Gastrocnemius medialis (tissue), 4 donors: ENCODE measurements at regions not wholly inside any gene's neighbourhood (a gene's known extent, or its start where the extent isn't known, plus 50 kb on each side); places are given as distances from the start of the nearest gene placed in this dataset.

ENCODE experiments used
- ATAC-seq, 2 donors: fragments of 150-250 bp; one replicate each; pipeline ENCODE4 v1.9.1; 2016
- DNase-seq, 2 donors: peaks; one replicate each; pipeline ENCODE4 v3.0.0-alpha.2; 2019
- H3K27ac ChIP-seq, 4 donors: fragments of 200-600 bp; sonication (generic); 1 replicate in 1 of 4; 2 replicates in 3 of 4; pipeline ENCODE4 v1.5.1; 2016 to 2018; ENCODE audit warnings: mild to moderate bottlenecking in 2 of 4, moderate library complexity in 1 of 4
- H3K27me3 ChIP-seq, 3 donors: fragments of 200-600 bp; sonication (generic) in 2 of 3; 1 replicate in 1 of 3; 2 replicates in 2 of 3; pipeline versions ENCODE4 v1.5.1 to v1.6.0; 2016 to 2019; ENCODE audit warnings: mild to moderate bottlenecking in 1 of 3, moderate library complexity in 1 of 3
- H3K36me3 ChIP-seq, 2 donors: fragments of 200-600 bp; sonication (generic) in 1 of 2; one replicate each; pipeline ENCODE4 v1.5.1; 2017 to 2018
- H3K4me1 ChIP-seq, 2 donors: fragments of 200-600 bp; sonication (generic) in 1 of 2; one replicate each; pipeline ENCODE4 v1.5.1; 2016 to 2017; ENCODE audit warnings: mild to moderate bottlenecking in 2 of 2
- H3K4me3 ChIP-seq, 4 donors: fragments of 200-600 bp; sonication (generic) in 3 of 4; 1 replicate in 1 of 4; 2 replicates in 3 of 4; pipeline ENCODE4 v1.5.1; 2016 to 2019; ENCODE audit warnings: mild to moderate bottlenecking in 2 of 4
- H3K9me3 ChIP-seq, 3 donors: fragments of 200-600 bp; sonication (generic) in 2 of 3; 1 replicate in 1 of 3; 2 replicates in 2 of 3; pipeline ENCODE4 v1.5.1; 2016 to 2019
- POLR2A ChIP-seq, 2 donors: fragments of 450-650 bp; IDR thresholded peaks; one replicate each; pipeline ENCODE4 v1.6.1; 2017; ENCODE audit warnings: antibody characterized with exemption in 2 of 2, mild to moderate bottlenecking in 2 of 2, moderate library complexity in 2 of 2
- in situ Hi-C, 4 donors: fragments of 200-750 bp; cut with MboI; loops; one replicate each; pipeline versions ENCODE4 v1.15.0 to v1.8.0; 2017; ENCODE audit warnings: low sequenced_read_pairs in 4 of 4
- intact Hi-C: fragments of 100-400 bp; cut with DNase I; formaldehyde crosslinking; loops from one replicate; pipeline ENCODE4 v1.15.1; 2023; ENCODE audit warnings: low total_unique reads
- TF ChIP-seq, protein P1 (sequence below), 5 experiments: fragments of 450-650 bp in 3 of 5; fragments of 200-600 bp in 2 of 5; sonication (generic) in 2 of 5; IDR thresholded peaks in 4 of 5; conservative IDR thresholded peaks in 1 of 5; 1 replicate in 4 of 5; 2 replicates in 1 of 5; pipeline ENCODE4 v1.5.1; 2016 to 2019; ENCODE audit warnings: antibody characterized with exemption in 5 of 5, mild to moderate bottlenecking in 3 of 5, moderate library complexity in 3 of 5

DNA sequence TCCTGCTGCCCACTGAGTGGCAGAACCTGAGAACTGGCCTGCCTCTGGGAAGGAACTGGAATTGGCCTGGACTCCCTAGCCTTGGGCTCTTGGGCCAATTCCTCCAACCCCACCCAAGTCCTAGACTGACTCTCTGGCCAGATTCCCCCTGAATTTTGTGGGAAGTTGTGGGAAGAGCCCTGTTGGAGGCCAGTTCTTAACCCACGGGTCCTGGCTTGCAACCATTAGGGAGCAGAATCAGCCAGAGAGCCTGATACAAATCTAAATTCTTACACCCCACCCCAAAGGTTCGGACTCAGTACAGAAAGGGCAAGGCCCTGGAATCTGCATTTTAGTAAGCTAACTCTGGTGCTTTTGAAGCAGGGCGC is 125.3 kb upstream of the SLC25A48 start:
- H3K4me3 ChIP-seq: no peak overlapping the region
- ATAC-seq (no peak), DNase-seq (no peak)
- in situ Hi-C loops: no loop called here
- H3K36me3 ChIP-seq: no peaks in the 10 kb centered on the region
- H3K27ac ChIP-seq: no peak overlapping the region
- no peaks in the 10 kb centered on the region for H3K4me1 ChIP-seq
- intact Hi-C loops: no loop called here
- TF ChIP-seq, protein P1, sequence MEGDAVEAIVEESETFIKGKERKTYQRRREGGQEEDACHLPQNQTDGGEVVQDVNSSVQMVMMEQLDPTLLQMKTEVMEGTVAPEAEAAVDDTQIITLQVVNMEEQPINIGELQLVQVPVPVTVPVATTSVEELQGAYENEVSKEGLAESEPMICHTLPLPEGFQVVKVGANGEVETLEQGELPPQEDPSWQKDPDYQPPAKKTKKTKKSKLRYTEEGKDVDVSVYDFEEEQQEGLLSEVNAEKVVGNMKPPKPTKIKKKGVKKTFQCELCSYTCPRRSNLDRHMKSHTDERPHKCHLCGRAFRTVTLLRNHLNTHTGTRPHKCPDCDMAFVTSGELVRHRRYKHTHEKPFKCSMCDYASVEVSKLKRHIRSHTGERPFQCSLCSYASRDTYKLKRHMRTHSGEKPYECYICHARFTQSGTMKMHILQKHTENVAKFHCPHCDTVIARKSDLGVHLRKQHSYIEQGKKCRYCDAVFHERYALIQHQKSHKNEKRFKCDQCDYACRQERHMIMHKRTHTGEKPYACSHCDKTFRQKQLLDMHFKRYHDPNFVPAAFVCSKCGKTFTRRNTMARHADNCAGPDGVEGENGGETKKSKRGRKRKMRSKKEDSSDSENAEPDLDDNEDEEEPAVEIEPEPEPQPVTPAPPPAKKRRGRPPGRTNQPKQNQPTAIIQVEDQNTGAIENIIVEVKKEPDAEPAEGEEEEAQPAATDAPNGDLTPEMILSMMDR (IDR thresholded peaks at IDR 0.05 in 4 of 5, conservative IDR thresholded peaks at IDR 0.05 in 1 of 5): no peak
- no peak for TF ChIP-seq POLR2A (IDR thresholded peaks at IDR 0.05)
- H3K27me3 ChIP-seq: no peaks in the 10 kb centered on the region
- no peaks in the 10 kb centered on the region for H3K9me3 ChIP-seq

DNA sequence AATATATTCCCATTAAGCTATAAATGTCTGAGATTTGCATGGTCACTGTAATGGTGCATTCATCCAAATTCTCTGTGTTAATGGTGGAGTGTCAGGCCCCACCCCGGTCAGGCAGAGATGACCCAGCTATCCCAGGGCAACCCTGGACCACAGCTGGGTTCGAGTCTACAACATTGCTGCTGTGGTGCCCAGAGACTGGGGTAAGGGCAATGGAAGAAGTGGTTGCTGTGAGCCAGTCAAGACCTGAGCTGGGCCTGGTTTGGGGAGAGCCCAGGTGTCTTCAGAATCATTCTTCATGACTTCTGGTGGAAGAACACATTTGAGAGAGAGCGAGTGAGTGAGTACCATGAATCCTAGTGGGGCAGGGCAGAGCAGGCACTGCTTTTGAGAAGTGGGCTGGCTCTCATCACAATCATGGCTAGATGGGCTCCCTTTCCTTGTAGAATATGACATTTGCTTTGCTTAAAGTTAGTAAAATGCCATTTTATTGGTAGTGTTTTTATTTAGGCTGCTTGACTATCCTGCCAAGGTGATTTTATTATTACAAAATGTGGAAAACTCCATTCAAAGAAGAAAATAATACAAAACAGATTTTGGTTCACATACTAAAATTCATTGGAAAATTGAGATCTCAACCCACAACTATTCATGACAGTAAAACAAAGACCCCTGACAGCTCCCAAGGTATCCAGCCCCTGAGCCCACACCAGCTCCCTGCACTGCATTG is 125.8 kb upstream of the SLC25A48 start:
- no peak overlapping the region for H3K27ac ChIP-seq
- no peak for TF ChIP-seq POLR2A (IDR thresholded peaks at IDR 0.05)
- TF ChIP-seq, protein P1 (IDR thresholded peaks at IDR 0.05 in 4 of 5, conservative IDR thresholded peaks at IDR 0.05 in 1 of 5): no peak
- no peaks in the 10 kb centered on the region for H3K4me1 ChIP-seq
- in situ Hi-C loops: no loop called here
- no peak for ATAC-seq
- intact Hi-C loops: no loop called here
- H3K9me3 ChIP-seq: no peaks in the 10 kb centered on the region
- H3K27me3 ChIP-seq: no peaks in the 10 kb centered on the region
- H3K4me3 ChIP-seq: no peak overlapping the region
- H3K36me3 ChIP-seq: no peaks in the 10 kb centered on the region
- no peak for DNase-seq

DNA sequence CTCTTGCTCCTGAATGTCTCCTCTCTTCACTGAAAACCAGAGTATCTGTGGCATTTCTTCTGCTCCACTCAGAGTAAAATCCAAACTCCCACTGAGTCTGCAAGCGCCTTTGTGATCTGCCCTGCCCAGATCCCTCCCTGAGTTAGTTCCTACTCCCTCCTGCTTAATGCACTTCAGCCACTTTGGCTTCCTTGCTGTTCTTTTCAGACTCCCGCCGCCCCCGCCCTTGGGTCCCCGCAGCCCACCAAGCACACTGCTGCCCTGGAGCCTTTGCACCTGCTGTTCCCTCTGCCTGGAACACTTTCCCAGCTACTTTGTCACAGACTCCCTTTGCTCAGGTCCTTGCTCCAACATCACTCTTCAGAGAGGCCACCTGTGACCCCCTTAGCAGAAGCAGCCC is 127.2 kb upstream of the SLC25A48 start:
- no peaks in the 10 kb centered on the region for H3K9me3 ChIP-seq
- DNase-seq (no peak), ATAC-seq (no peak)
- TF ChIP-seq, protein P1 (IDR thresholded peaks at IDR 0.05 in 4 of 5, conservative IDR thresholded peaks at IDR 0.05 in 1 of 5): no peak
- no peak for TF ChIP-seq POLR2A (IDR thresholded peaks at IDR 0.05)
- H3K27me3 ChIP-seq: no peaks in the 10 kb centered on the region
- no peak overlapping the region for H3K27ac ChIP-seq
- intact Hi-C loops (no loop called here), in situ Hi-C loops (no loop called here)
- no peaks in the 10 kb centered on the region for H3K4me1 ChIP-seq
- H3K4me3 ChIP-seq: no peak overlapping the region
- H3K36me3 ChIP-seq: no peaks in the 10 kb centered on the region

DNA sequence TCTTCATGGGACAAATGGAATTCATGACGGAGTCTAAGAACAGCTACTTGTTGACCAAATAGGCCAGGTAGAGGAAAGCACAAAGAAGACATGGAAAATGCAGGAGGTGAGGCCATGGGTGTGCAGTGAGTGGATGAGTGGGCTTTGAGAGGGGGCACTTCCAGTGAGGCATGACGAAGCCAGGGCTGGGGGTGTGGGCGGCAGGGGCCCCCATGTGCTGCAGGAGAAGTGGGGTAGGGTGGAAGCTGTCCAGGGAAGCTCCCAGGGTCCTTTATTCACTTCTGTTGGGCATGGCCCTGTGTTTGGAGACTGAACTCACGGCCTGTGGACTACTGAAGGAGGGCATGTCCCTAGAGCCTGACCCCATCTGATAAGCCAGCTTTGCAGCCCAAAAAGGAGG is 127.6 kb upstream of the SLC25A48 start:
- no peak for ATAC-seq

More for the DNA sequence above, 127.6 kb upstream of the SLC25A48 start:
- Histone ChIP-seq H3K36me3 (no peaks in the 10 kb centered on the region), H3K4me3 (no peak overlapping the region), H3K4me1 (no peaks in the 10 kb centered on the region), H3K27me3 (no peaks in the 10 kb centered on the region), H3K27ac (no peak overlapping the region), H3K9me3 (no peaks in the 10 kb centered on the region)
- in situ Hi-C loops (no loop called here), intact Hi-C loops (no loop called here)
- TF ChIP-seq, protein P1 (IDR thresholded peaks at IDR 0.05 in 4 of 5, conservative IDR thresholded peaks at IDR 0.05 in 1 of 5): no peak
- no peak for TF ChIP-seq POLR2A (IDR thresholded peaks at IDR 0.05)
- no peak for DNase-seq
